HG03097 (cell line): ENCODE measurements at regions not wholly inside any gene's neighbourhood (a gene's known extent, or its start where the extent isn't known, plus 50 kb on each side); places are given as distances from the start of the nearest gene placed in this dataset.
"Not testable (repeated sequence)": the region's sequence is repeated elsewhere in the genome, so short reads cannot be mapped to it uniquely, and the experiment has no call there.

ENCODE experiments used
- ATAC-seq: cut with Tn5 transposase; IDR thresholded peaks from one replicate; pipeline ENCODE4 v1.9.1; 2021; ENCODE audit not compliant: unreplicated experiment, low FRiP score

GRCh38 chr3:6062261-6063187 is 798.4 kb upstream of the GRM7 start:
- no peak for ATAC-seq

GRCh38 chr3:6066397-6066796 is 794.5 kb upstream of the GRM7 start:
- ATAC-seq = no peak

GRCh38 chr3:6066868-6067578 is 793.9 kb upstream of the GRM7 start:
- not testable (repeated sequence) for ATAC-seq

GRCh38 chr3:6074952-6075351 is 786.0 kb upstream of the GRM7 start:
- ATAC-seq = no peak

- no peak for ATAC-seq
These were observed 782.5 kb upstream of the GRM7 start for GRCh38 chr3:6078436-6078835.

- no peak for ATAC-seq
These were observed 781.9 kb upstream of the GRM7 start for GRCh38 chr3:6079011-6079410.

GRCh38 chr3:6079561-6080179 is 781.2 kb upstream of the GRM7 start:
- ATAC-seq = no peak

- no peak for ATAC-seq
These were observed 772.5 kb upstream of the GRM7 start for GRCh38 chr3:6088433-6088832.

GRCh38 chr3:6089780-6090179 is 771.1 kb upstream of the GRM7 start:
- no peak for ATAC-seq

- no peak for ATAC-seq
These were observed 769.7 kb upstream of the GRM7 start for GRCh38 chr3:6091262-6091661.

GRCh38 chr3:6095006-6095405 is 765.9 kb upstream of the GRM7 start:
- ATAC-seq = no peak

GRCh38 chr3:6097021-6097420 is 763.9 kb upstream of the GRM7 start:
- ATAC-seq = no peak

- ATAC-seq = no peak
These were observed 763.4 kb upstream of the GRM7 start for GRCh38 chr3:6097556-6097955.

GRCh38 chr3:6098516-6099157 is 762.3 kb upstream of the GRM7 start:
- ATAC-seq = no peak

GRCh38 chr3:6099458-6100075 is 761.3 kb upstream of the GRM7 start:
- no peak for ATAC-seq

GRCh38 chr3:6105187-6105586 is 755.7 kb upstream of the GRM7 start:
- ATAC-seq = no peak

- ATAC-seq = no peak
These were observed 752.0 kb upstream of the GRM7 start for GRCh38 chr3:6108957-6109356.

GRCh38 chr3:6110451-6110850 is 750.5 kb upstream of the GRM7 start:
- no peak for ATAC-seq

GRCh38 chr3:6112546-6112945 is 748.4 kb upstream of the GRM7 start:
- ATAC-seq = no peak

- ATAC-seq = no peak
These were observed 747.6 kb upstream of the GRM7 start for GRCh38 chr3:6113338-6113737.

- ATAC-seq = no peak
These were observed 741.5 kb upstream of the GRM7 start for GRCh38 chr3:6119367-6119766.
